Hepatocyte (in vitro differentiated cells): ENCODE measurements at regions not wholly inside any gene's neighbourhood (a gene's known extent, or its start where the extent isn't known, plus 50 kb on each side); places are given as distances from the start of the nearest gene placed in this dataset.

ENCODE experiments used
- DNase-seq: peaks from one replicate; pipeline ENCODE4 v3.0.0-alpha.2; 2016; ENCODE audit warnings: low spot score
- H2AFZ ChIP-seq: fragments of 200-600 bp; sonication (generic); 2 replicates; pipeline ENCODE4 v1.6.0; 2016; ENCODE audit warnings: antibody characterized with exemption, mild to moderate bottlenecking
- H3K27ac ChIP-seq: fragments of 200-600 bp; sonication (generic); 2 replicates; pipeline ENCODE4 v1.5.1; 2016; ENCODE audit warnings: mild to moderate bottlenecking
- H3K27me3 ChIP-seq: fragments of 200-600 bp; sonication (generic); 2 replicates; pipeline ENCODE4 v1.6.1; 2016
- H3K36me3 ChIP-seq: fragments of 200-600 bp; sonication (generic); replicated peaks from 2 replicates; pipeline ENCODE4 v1.5.1; 2016; ENCODE audit warnings: low read depth; ENCODE audit not compliant: insufficient read depth
- H3K4me1 ChIP-seq: fragments of 200-600 bp; sonication (generic); 2 replicates; pipeline ENCODE4 v1.5.1; 2016; ENCODE audit warnings: mild to moderate bottlenecking, moderate library complexity; ENCODE audit not compliant: insufficient read depth
- H3K4me2 ChIP-seq: fragments of 200-600 bp; sonication (generic); 2 replicates; pipeline ENCODE4 v1.6.0; 2016
- H3K4me3 ChIP-seq: fragments of 200-600 bp; sonication (generic); 2 replicates; pipeline ENCODE4 v1.5.1; 2016; ENCODE audit warnings: mild to moderate bottlenecking
- H3K79me2 ChIP-seq: fragments of 200-600 bp; sonication (generic); 2 replicates; pipeline ENCODE4 v1.6.0; 2017; ENCODE audit warnings: mild to moderate bottlenecking
- H3K9me2 ChIP-seq: fragments of 200-600 bp; sonication (generic); replicated peaks from 2 replicates; pipeline ENCODE4 v1.6.0; 2017; ENCODE audit warnings: mild to moderate bottlenecking; ENCODE audit not compliant: insufficient read depth
- H3K9me3 ChIP-seq: fragments of 200-600 bp; sonication (generic); 2 replicates; pipeline ENCODE4 v1.5.1; 2016; ENCODE audit warnings: low read depth, mild to moderate bottlenecking
- H4K20me1 ChIP-seq: fragments of 200-600 bp; sonication (generic); 2 replicates; pipeline ENCODE4 v1.6.0; 2016; ENCODE audit warnings: mild to moderate bottlenecking; ENCODE audit not compliant: insufficient read depth, poor library complexity, severe bottlenecking
- CTCF ChIP-seq: fragments of 200-600 bp; sonication (generic); IDR thresholded peaks from 2 replicates; pipeline ENCODE4 v1.5.1; 2016; ENCODE audit warnings: antibody characterized with exemption, mild to moderate bottlenecking; ENCODE audit not compliant: poor library complexity
- EZH2 ChIP-seq: fragments of 200-600 bp; sonication (generic); IDR thresholded peaks from 2 replicates; pipeline ENCODE4 v1.6.1; 2016; ENCODE audit warnings: antibody characterized with exemption, mild to moderate bottlenecking, borderline replicate concordance
- EZH2phosphoT487 ChIP-seq: fragments of 200-600 bp; sonication (generic); IDR thresholded peaks from one replicate; pipeline ENCODE4 v1.6.1; 2018; ENCODE audit warnings: antibody characterized with exemption, mild to moderate bottlenecking, low read depth, moderate library complexity; ENCODE audit not compliant: unreplicated experiment, severe bottlenecking
- WGBS: methylation state at CpG from one replicate; pipeline ENCODE4 v1.1.6; 2016; ENCODE audit warnings: low lambda C conversion rate; ENCODE audit errors: missing lambda C conversion rate; 5-methylcytosine and 5-hydroxymethylcytosine counted together

- Histone ChIP-seq H3K79me2 (no peaks in the 10 kb centered on the region), H3K27me3 (no peaks in the 10 kb centered on the region), H3K36me3 (no peaks in the 10 kb centered on the region), H3K9me3 (no peaks in the 10 kb centered on the region), H2AFZ (no peak overlapping the region), H3K9me2 (no peaks in the 10 kb centered on the region), H3K4me3 (no peak overlapping the region), H3K4me1 (no peaks in the 10 kb centered on the region), H3K27ac (no peak overlapping the region), H4K20me1 (no peaks in the 10 kb centered on the region), H3K4me2 (no peak overlapping the region)
- DNase-seq = no peak
- 86% methylated on average over 2 of the region's 2 CpGs for WGBS
- TF ChIP-seq EZH2 (no peak), EZH2phosphoT487 (no peak), CTCF (no peak)
Measured at GRCh38 chr3:151612115-151612514, 121.6 kb upstream of the AADACL2 start.

GRCh38 chr3:151611419-151611818 lies 122.3 kb upstream of the AADACL2 start:
- Histone ChIP-seq H3K27me3 (no peaks in the 10 kb centered on the region), H2AFZ (no peak overlapping the region), H3K4me3 (no peak overlapping the region), H4K20me1 (no peaks in the 10 kb centered on the region), H3K9me3 (no peaks in the 10 kb centered on the region), H3K27ac (no peak overlapping the region), H3K36me3 (no peaks in the 10 kb centered on the region), H3K9me2 (no peaks in the 10 kb centered on the region), H3K79me2 (no peaks in the 10 kb centered on the region), H3K4me1 (no peaks in the 10 kb centered on the region), H3K4me2 (no peak overlapping the region)
- no peak for TF ChIP-seq EZH2phosphoT487
- no peak for TF ChIP-seq CTCF
- TF ChIP-seq EZH2 = no peak
- 91% methylated on average over 3 of the region's 3 CpGs for WGBS
- no peak for DNase-seq

GRCh38 chr3:151609491-151609890 lies 124.2 kb upstream of the AADACL2 start:
- TF ChIP-seq CTCF (no peak), EZH2phosphoT487 (no peak), EZH2 (no peak)

GRCh38 chr3:151604891-151605290 lies 128.8 kb upstream of the AADACL2 start:
- Histone ChIP-seq H3K4me2 (no peak overlapping the region), H3K4me3 (no peak overlapping the region), H3K27me3 (no peaks in the 10 kb centered on the region), H3K4me1 (no peaks in the 10 kb centered on the region), H2AFZ (no peak overlapping the region), H3K9me2 (peaks cover 6% of the 10 kb centered on the region), H3K36me3 (no peaks in the 10 kb centered on the region), H3K27ac (no peak overlapping the region), H3K9me3 (no peaks in the 10 kb centered on the region), H3K79me2 (no peaks in the 10 kb centered on the region), H4K20me1 (no peaks in the 10 kb centered on the region)
- no peak for DNase-seq
- TF ChIP-seq CTCF = no peak
- no peak for TF ChIP-seq EZH2phosphoT487
- no peak for TF ChIP-seq EZH2
- WGBS = 88% methylated on average over 1 of the region's 1 CpG

More at GRCh38 chr3:151609491-151609890, 124.2 kb upstream of the AADACL2 start:
- Histone ChIP-seq H3K27ac (no peak overlapping the region), H2AFZ (no peak overlapping the region), H3K36me3 (no peaks in the 10 kb centered on the region), H3K9me3 (no peaks in the 10 kb centered on the region), H4K20me1 (no peaks in the 10 kb centered on the region), H3K4me3 (no peak overlapping the region), H3K9me2 (no peaks in the 10 kb centered on the region), H3K27me3 (no peaks in the 10 kb centered on the region), H3K4me2 (no peak overlapping the region), H3K79me2 (no peaks in the 10 kb centered on the region), H3K4me1 (no peaks in the 10 kb centered on the region)
- 48% methylated on average over 2 of the region's 2 CpGs for WGBS
- no peak for DNase-seq
